ENCODE measurements at regions not wholly inside any gene's neighbourhood (a gene's known extent, or its start where the extent isn't known, plus 50 kb on each side); places are given as distances from the start of the nearest gene placed in this dataset.

- intact Hi-C loops (cut with micrococcal nuclease): no loop called here
- CTCF ChIA-PET: no interaction called here
- H3K9me3 Mint-ChIP-seq (ENCODE audit: insufficient read depth): no peaks in the 10 kb centered on the region
Observed at GRCh38 chr9:135190789-135191577, 103.5 kb downstream of the OLFM1 start.

More at GRCh38 chr9:135190789-135191577, 103.5 kb downstream of the OLFM1 start:
- whole genome bisulfite sequencing (ENCODE audit: insufficient coverage): 77% methylated on average over 17 of the region's 18 CpGs
- peaks cover 3% of the 10 kb centered on the region for H3K27me3 Mint-ChIP-seq
- no peak overlapping the region for H3K27ac ChIP-seq (ENCODE audit: low read length in 2 of 2)
- H3K4me3 Mint-ChIP-seq: no peak overlapping the region
- no peak overlapping the region for H2AFZ ChIP-seq (ENCODE audit: insufficient read depth, low read depth, low read length, poor library complexity, severe bottlenecking)
- H3K36me3 ChIP-seq (replicated peaks in 1 of 2; ENCODE audit: control extremely low read depth in 1 of 2, control insufficient read depth in 1 of 2, extremely low read depth in 1 of 2, insufficient read depth in 2 of 2, low read length in 1 of 2): no peaks in the 10 kb centered on the region
- no peaks in the 10 kb centered on the region for H3K4me1 ChIP-seq (ENCODE audit: control insufficient read depth in 2 of 2, insufficient read depth in 2 of 2, low read length in 2 of 2)
- POLR2A ChIA-PET: no interaction called here
- no peaks in the 10 kb centered on the region for H4K20me1 ChIP-seq (ENCODE audit: control insufficient read depth, insufficient read depth, low read length, poor library complexity, severe bottlenecking)
- no peaks in the 10 kb centered on the region for H3K79me2 ChIP-seq (ENCODE audit: control insufficient read depth, insufficient read depth, low read length)
- no peaks in the 10 kb centered on the region for H3K27me3 ChIP-seq (replicated peaks in 1 of 4; ENCODE audit: control extremely low read depth in 1 of 4, control insufficient read depth in 3 of 4, insufficient read depth in 4 of 4, low read length in 3 of 4)
- no peak for DNase-seq
- H3K27ac Mint-ChIP-seq: no peak overlapping the region
- peaks cover 0 to 4% (median 0%) of the 10 kb centered on the region in 3 donors for H3K9me3 ChIP-seq (ENCODE audit: control extremely low read depth in 1 of 3, control insufficient read depth in 2 of 3, insufficient read depth in 1 of 3, low read length in 2 of 3)
- no peaks in the 10 kb centered on the region for H3K4me1 Mint-ChIP-seq
- no peak overlapping the region for H3K9ac ChIP-seq (ENCODE audit: low read length)
- no peak for TF ChIP-seq CTCF (IDR thresholded peaks at IDR 0.05)
- no peak for TF ChIP-seq EZH2 (IDR thresholded peaks at IDR 0.05; ENCODE audit: borderline replicate concordance, insufficient read depth, low read depth, low read length, poor library complexity, severe bottlenecking)
- no peak overlapping the region for H3K4me2 ChIP-seq (replicated peaks; ENCODE audit: low read depth, low read length, poor library complexity, severe bottlenecking)
- ATAC-seq (ENCODE audit: low read depth): no peak
- no peak overlapping the region for H3K4me3 ChIP-seq (ENCODE audit: control extremely low read depth in 1 of 5, extremely low read depth in 1 of 5, insufficient read depth in 1 of 5, low read depth in 2 of 5, low read length in 4 of 5)
